ENCODE measurements at regions not wholly inside any gene's neighbourhood (a gene's known extent, or its start where the extent isn't known, plus 50 kb on each side); places are given as distances from the start of the nearest gene placed in this dataset.

DNA sequence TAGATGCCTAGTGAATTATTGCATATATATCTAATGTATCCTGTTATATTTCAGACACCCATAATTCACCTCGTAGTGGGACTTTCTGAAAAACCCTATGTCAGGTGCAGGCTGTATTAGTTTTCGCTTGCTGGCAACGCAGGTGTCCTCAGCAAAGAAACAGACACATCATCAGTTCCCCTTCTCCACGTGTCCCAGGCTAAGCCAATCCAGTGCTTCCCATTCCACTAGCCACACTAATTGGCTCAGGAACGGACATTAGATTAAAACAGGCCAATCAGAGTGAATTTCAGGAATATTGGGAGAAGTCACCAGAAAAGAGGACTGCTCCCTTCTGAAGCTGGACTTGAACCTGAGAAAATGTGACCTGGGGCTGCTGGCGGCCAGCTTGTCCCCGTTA is 151.3 kb downstream of the PTPN11 start:
- TF ChIP-seq, protein P1, sequence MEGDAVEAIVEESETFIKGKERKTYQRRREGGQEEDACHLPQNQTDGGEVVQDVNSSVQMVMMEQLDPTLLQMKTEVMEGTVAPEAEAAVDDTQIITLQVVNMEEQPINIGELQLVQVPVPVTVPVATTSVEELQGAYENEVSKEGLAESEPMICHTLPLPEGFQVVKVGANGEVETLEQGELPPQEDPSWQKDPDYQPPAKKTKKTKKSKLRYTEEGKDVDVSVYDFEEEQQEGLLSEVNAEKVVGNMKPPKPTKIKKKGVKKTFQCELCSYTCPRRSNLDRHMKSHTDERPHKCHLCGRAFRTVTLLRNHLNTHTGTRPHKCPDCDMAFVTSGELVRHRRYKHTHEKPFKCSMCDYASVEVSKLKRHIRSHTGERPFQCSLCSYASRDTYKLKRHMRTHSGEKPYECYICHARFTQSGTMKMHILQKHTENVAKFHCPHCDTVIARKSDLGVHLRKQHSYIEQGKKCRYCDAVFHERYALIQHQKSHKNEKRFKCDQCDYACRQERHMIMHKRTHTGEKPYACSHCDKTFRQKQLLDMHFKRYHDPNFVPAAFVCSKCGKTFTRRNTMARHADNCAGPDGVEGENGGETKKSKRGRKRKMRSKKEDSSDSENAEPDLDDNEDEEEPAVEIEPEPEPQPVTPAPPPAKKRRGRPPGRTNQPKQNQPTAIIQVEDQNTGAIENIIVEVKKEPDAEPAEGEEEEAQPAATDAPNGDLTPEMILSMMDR (IDR thresholded peaks at IDR 0.05): no peak
- no peak for TF ChIP-seq POLR2A (IDR thresholded peaks at IDR 0.05)
